GM23338 (cell line): ENCODE measurements at regions not wholly inside any gene's neighbourhood (a gene's known extent, or its start where the extent isn't known, plus 50 kb on each side); places are given as distances from the start of the nearest gene placed in this dataset.

Source experiments
- CREB1 ChIP-seq: fragments of 250-450 bp; sonication (Bioruptor Pico); IDR thresholded peaks from 2 replicates; pipeline ENCODE4 v1.5.0; 2020; ENCODE audit warnings: low read depth, mild to moderate bottlenecking, moderate library complexity
- ETS1 ChIP-seq: IDR thresholded peaks from 2 replicates; pipeline ENCODE4 v1.6.1; 2016; ENCODE audit warnings: antibody characterized with exemption
- EZH2 ChIP-seq: fragments of 200-600 bp; sonication (generic); IDR thresholded peaks from one replicate; pipeline ENCODE4 v1.8.0; 2017; ENCODE audit warnings: antibody characterized with exemption, mild to moderate bottlenecking, low read depth; ENCODE audit not compliant: unreplicated experiment
- POLR2AphosphoS5 ChIP-seq: IDR thresholded peaks from 2 replicates; pipeline ENCODE4 v1.6.1; 2016; ENCODE audit warnings: antibody characterized with exemption, low read depth
- ZNF114 ChIP-seq: fragments of 250-450 bp; sonication (Bioruptor Pico); IDR thresholded peaks from 2 replicates; pipeline ENCODE4 v1.5.0; 2020; ENCODE audit warnings: mild to moderate bottlenecking, moderate library complexity
- ZNF331 ChIP-seq: fragments of 250-450 bp; sonication (Bioruptor Pico); IDR thresholded peaks from 2 replicates; pipeline ENCODE4 v1.5.0; 2020; ENCODE audit warnings: low read depth, mild to moderate bottlenecking, moderate library complexity
- TF ChIP-seq, protein P1 (sequence below): fragments of 250-450 bp; sonication (Bioruptor Pico); IDR thresholded peaks from 2 replicates; pipeline ENCODE4 v1.5.0; 2020; ENCODE audit warnings: mild to moderate bottlenecking, moderate library complexity
- TF ChIP-seq, protein P2 (sequence below), 2 experiments: fragments of 200-600 bp in 1 of 2; sonication (generic) in 1 of 2; conservative IDR thresholded peaks; 2 replicates each; pipeline versions ENCODE4 v1.5.1 to v1.6.1; 2016 to 2017; ENCODE audit warnings: antibody characterized with exemption in 2 of 2, low read depth in 2 of 2, mild to moderate bottlenecking in 2 of 2, moderate library complexity in 1 of 2

DNA sequence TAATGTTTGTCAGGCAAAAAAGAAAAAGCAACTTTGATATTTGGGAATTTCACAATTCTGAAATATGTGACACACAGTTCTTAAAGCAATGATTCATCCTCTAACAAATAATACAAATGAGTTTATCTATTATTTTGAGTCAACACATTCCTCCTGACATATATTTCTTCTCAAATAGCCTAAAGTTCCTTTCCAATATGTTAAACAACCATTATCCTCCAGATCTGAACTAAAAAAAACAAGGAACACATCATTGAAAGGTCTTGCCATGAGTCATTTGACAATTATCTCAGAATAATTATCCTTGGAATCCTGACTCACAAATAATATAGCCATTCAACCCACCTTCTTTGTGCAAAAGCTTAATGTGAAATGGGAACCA, 208.7 kb upstream of the CDIN1 start (continued):
- TF ChIP-seq, protein P1, sequence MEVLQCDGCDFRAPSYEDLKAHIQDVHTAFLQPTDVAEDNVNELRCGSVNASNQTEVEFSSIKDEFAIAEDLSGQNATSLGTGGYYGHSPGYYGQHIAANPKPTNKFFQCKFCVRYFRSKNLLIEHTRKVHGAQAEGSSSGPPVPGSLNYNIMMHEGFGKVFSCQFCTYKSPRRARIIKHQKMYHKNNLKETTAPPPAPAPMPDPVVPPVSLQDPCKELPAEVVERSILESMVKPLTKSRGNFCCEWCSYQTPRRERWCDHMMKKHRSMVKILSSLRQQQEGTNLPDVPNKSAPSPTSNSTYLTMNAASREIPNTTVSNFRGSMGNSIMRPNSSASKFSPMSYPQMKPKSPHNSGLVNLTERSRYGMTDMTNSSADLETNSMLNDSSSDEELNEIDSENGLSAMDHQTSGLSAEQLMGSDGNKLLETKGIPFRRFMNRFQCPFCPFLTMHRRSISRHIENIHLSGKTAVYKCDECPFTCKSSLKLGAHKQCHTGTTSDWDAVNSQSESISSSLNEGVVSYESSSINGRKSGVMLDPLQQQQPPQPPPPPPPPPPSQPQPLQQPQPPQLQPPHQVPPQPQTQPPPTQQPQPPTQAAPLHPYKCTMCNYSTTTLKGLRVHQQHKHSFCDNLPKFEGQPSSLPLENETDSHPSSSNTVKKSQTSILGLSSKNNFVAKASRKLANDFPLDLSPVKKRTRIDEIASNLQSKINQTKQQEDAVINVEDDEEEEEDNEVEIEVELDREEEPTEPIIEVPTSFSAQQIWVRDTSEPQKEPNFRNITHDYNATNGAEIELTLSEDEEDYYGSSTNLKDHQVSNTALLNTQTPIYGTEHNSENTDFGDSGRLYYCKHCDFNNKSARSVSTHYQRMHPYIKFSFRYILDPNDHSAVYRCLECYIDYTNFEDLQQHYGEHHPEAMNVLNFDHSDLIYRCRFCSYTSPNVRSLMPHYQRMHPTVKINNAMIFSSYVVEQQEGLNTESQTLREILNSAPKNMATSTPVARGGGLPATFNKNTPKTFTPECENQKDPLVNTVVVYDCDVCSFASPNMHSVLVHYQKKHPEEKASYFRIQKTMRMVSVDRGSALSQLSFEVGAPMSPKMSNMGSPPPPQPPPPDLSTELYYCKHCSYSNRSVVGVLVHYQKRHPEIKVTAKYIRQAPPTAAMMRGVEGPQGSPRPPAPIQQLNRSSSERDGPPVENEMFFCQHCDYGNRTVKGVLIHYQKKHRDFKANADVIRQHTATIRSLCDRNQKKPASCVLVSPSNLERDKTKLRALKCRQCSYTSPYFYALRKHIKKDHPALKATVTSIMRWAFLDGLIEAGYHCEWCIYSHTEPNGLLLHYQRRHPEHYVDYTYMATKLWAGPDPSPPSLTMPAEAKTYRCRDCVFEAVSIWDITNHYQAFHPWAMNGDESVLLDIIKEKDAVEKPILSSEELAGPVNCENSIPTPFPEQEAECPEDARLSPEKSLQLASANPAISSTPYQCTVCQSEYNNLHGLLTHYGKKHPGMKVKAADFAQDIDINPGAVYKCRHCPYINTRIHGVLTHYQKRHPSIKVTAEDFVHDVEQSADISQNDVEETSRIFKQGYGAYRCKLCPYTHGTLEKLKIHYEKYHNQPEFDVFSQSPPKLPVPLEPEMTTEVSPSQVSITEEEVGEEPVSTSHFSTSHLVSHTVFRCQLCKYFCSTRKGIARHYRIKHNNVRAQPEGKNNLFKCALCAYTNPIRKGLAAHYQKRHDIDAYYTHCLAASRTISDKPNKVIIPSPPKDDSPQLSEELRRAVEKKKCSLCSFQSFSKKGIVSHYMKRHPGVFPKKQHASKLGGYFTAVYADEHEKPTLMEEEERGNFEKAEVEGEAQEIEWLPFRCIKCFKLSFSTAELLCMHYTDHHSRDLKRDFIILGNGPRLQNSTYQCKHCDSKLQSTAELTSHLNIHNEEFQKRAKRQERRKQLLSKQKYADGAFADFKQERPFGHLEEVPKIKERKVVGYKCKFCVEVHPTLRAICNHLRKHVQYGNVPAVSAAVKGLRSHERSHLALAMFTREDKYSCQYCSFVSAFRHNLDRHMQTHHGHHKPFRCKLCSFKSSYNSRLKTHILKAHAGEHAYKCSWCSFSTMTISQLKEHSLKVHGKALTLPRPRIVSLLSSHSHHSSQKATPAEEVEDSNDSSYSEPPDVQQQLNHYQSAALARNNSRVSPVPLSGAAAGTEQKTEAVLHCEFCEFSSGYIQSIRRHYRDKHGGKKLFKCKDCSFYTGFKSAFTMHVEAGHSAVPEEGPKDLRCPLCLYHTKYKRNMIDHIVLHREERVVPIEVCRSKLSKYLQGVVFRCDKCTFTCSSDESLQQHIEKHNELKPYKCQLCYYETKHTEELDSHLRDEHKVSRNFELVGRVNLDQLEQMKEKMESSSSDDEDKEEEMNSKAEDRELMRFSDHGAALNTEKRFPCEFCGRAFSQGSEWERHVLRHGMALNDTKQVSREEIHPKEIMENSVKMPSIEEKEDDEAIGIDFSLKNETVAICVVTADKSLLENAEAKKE: no peak
- TF ChIP-seq EZH2: no peak
- TF ChIP-seq ZNF114 (CRISPR knock-in tag): no peak
- no peak for TF ChIP-seq ETS1
- no peak for TF ChIP-seq POLR2AphosphoS5
- TF ChIP-seq, protein P2, sequence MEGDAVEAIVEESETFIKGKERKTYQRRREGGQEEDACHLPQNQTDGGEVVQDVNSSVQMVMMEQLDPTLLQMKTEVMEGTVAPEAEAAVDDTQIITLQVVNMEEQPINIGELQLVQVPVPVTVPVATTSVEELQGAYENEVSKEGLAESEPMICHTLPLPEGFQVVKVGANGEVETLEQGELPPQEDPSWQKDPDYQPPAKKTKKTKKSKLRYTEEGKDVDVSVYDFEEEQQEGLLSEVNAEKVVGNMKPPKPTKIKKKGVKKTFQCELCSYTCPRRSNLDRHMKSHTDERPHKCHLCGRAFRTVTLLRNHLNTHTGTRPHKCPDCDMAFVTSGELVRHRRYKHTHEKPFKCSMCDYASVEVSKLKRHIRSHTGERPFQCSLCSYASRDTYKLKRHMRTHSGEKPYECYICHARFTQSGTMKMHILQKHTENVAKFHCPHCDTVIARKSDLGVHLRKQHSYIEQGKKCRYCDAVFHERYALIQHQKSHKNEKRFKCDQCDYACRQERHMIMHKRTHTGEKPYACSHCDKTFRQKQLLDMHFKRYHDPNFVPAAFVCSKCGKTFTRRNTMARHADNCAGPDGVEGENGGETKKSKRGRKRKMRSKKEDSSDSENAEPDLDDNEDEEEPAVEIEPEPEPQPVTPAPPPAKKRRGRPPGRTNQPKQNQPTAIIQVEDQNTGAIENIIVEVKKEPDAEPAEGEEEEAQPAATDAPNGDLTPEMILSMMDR (conservative IDR thresholded peaks at IDR 0.05; ENCODE audit: low read depth in 2 of 2): no peak
- no peak for TF ChIP-seq ZNF331 (CRISPR knock-in tag)
- no peak for TF ChIP-seq CREB1 (CRISPR knock-in tag)
